Ishikawa (cell line): ENCODE measurements at regions not wholly inside any gene's neighbourhood (a gene's known extent, or its start where the extent isn't known, plus 50 kb on each side); places are given as distances from the start of the nearest gene placed in this dataset.

Experiments used
- FOXM1 ChIP-seq: IDR thresholded peaks from 2 replicates; pipeline ENCODE4 v1.6.1; 2012; ENCODE audit warnings: low read depth, borderline replicate concordance
- TCF12 ChIP-seq: IDR thresholded peaks from 2 replicates; pipeline ENCODE4 v1.6.1; 2012; ENCODE audit warnings: low read depth
- TF ChIP-seq, protein P1 (sequence below): IDR thresholded peaks from 2 replicates; pipeline ENCODE4 v1.6.1; 2012

DNA sequence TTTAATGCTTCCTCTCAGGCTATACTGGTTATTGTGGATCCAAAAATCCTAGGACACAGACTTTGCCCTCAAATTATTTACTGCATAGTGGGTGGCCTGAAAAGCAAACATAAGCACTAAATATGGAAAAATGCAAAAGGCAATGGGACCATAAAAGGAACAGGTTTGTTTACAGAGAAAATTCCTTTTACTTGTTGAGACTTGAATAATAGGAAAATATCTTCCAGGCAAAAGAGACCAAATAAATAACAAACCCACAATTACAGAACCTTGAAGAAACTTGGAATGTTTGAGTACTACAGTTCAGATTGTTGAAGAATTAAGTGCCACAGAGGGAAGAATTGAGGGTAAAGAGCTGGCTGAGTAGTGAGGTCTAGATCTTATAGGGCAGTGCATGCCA, 711.0 kb downstream of the C4orf33 start:
- TF ChIP-seq, protein P1, sequence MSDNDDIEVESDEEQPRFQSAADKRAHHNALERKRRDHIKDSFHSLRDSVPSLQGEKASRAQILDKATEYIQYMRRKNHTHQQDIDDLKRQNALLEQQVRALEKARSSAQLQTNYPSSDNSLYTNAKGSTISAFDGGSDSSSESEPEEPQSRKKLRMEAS: no peak
- TF ChIP-seq FOXM1: no peak
- no peak for TF ChIP-seq TCF12
